ENCODE measurements at regions not wholly inside any gene's neighbourhood (a gene's known extent, or its start where the extent isn't known, plus 50 kb on each side); places are given as distances from the start of the nearest gene placed in this dataset.

DNA sequence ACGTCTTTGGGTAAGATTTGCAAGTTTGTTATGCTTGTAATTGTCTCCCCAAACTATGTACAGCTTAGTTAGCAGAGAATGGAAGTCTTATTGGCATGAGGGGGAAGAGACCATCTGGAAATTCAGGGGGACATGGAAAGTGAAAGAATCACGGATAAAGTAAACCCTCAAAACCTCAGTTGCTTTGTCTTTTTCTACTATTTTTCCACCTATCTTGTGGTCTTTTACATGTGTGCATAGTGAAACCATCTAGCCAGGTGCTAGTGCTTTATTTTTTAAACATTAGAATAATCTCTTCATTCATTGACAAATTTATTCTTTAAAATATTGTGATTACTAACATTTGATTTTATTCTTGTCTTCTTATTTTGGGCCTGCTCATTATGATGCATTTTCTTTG, 441.1 kb upstream of the RORB start:
- TF ChIP-seq CTCF (conservative IDR thresholded peaks at IDR 0.05; ENCODE audit: low read length) = no peak
- no peak for TF ChIP-seq EZH2phosphoT487 (IDR thresholded peaks at IDR 0.05; ENCODE audit: borderline replicate concordance)

All from Loucy (cell line).